ENCODE measurements at regions not wholly inside any gene's neighbourhood (a gene's known extent, or its start where the extent isn't known, plus 50 kb on each side); places are given as distances from the start of the nearest gene placed in this dataset.

GRCh38 chr2:120598416-120598815 is 137.3 kb upstream of the GLI2 start:
- DNase-seq (ENCODE audit: extremely low read depth, low read depth), result no peak

- no peak for DNase-seq (ENCODE audit: extremely low read depth, low read depth)
Measured at GRCh38 chr2:120599072-120599471, 136.6 kb upstream of the GLI2 start.

- no peak for DNase-seq (ENCODE audit: extremely low read depth, low read depth)
Measured at GRCh38 chr2:120599656-120600055, 136.0 kb upstream of the GLI2 start.

GRCh38 chr2:120600335-120600734 is 135.3 kb upstream of the GLI2 start:
- no peak for DNase-seq (ENCODE audit: extremely low read depth, low read depth)

GRCh38 chr2:120600786-120601185 is 134.9 kb upstream of the GLI2 start:
- no peak for DNase-seq (ENCODE audit: extremely low read depth, low read depth)

- DNase-seq (ENCODE audit: extremely low read depth, low read depth), result no peak
Measured at GRCh38 chr2:120601566-120601965, 134.1 kb upstream of the GLI2 start.

GRCh38 chr2:120602251-120602650 is 133.4 kb upstream of the GLI2 start:
- no peak for DNase-seq (ENCODE audit: extremely low read depth, low read depth)

- DNase-seq (ENCODE audit: extremely low read depth, low read depth), result no peak
Measured at GRCh38 chr2:120604767-120605166, 130.9 kb upstream of the GLI2 start.

GRCh38 chr2:120605231-120605935 is 130.3 kb upstream of the GLI2 start:
- DNase-seq (ENCODE audit: extremely low read depth, low read depth), result no peak

- DNase-seq (ENCODE audit: extremely low read depth, low read depth), result no peak
Measured at GRCh38 chr2:120606280-120606679, 129.4 kb upstream of the GLI2 start.

- DNase-seq (ENCODE audit: extremely low read depth, low read depth), result no peak
Measured at GRCh38 chr2:120606931-120607330, 128.7 kb upstream of the GLI2 start.

- no peak for DNase-seq (ENCODE audit: extremely low read depth, low read depth)
Measured at GRCh38 chr2:120607506-120607905, 128.2 kb upstream of the GLI2 start.

GRCh38 chr2:120607996-120608395 is 127.7 kb upstream of the GLI2 start:
- no peak for DNase-seq (ENCODE audit: extremely low read depth, low read depth)

- no peak for DNase-seq (ENCODE audit: extremely low read depth, low read depth)
Measured at GRCh38 chr2:120609826-120610395, 125.8 kb upstream of the GLI2 start.

GRCh38 chr2:120611016-120611415 is 124.7 kb upstream of the GLI2 start:
- DNase-seq (ENCODE audit: extremely low read depth, low read depth), result no peak

- no peak for DNase-seq (ENCODE audit: extremely low read depth, low read depth)
Measured at GRCh38 chr2:120611961-120612360, 123.7 kb upstream of the GLI2 start.

- DNase-seq (ENCODE audit: extremely low read depth, low read depth), result no peak
Measured at GRCh38 chr2:120612471-120612870, 123.2 kb upstream of the GLI2 start.

- DNase-seq (ENCODE audit: extremely low read depth, low read depth), result no peak
Measured at GRCh38 chr2:120612931-120613330, 122.7 kb upstream of the GLI2 start.

- no peak for DNase-seq (ENCODE audit: extremely low read depth, low read depth)
Measured at GRCh38 chr2:120613742-120614571, 121.7 kb upstream of the GLI2 start.

GRCh38 chr2:120614901-120615300 is 120.8 kb upstream of the GLI2 start:
- DNase-seq (ENCODE audit: extremely low read depth, low read depth), result no peak

- no peak for DNase-seq (ENCODE audit: extremely low read depth, low read depth)
Measured at GRCh38 chr2:120616261-120616660, 119.4 kb upstream of the GLI2 start.

GRCh38 chr2:120617055-120617454 is 118.6 kb upstream of the GLI2 start:
- DNase-seq (ENCODE audit: extremely low read depth, low read depth), result no peak

Measured in NCI-H460 (cell line).